WTC11 (cell line): ENCODE measurements at regions not wholly inside any gene's neighbourhood (a gene's known extent, or its start where the extent isn't known, plus 50 kb on each side); places are given as distances from the start of the nearest gene placed in this dataset.
A peak's percentile ranks its signal among the peaks of the same experiment; 100 is the strongest.

ENCODE experiments used
- ATAC-seq: fragments of 200-7000 bp; cut with Tn5 transposase; 2 replicates; pipeline ENCODE4 v1.10.0; 2021; ENCODE audit warnings: mild to moderate bottlenecking, moderate library complexity
- CTCF ChIA-PET: fragments of 300-600 bp; sonication (Branson Sonifier 250); formaldehyde crosslinking; loops from one replicate; lab custom pipeline; 2021; ENCODE audit warnings: antibody characterized with exemption; lab: Charles Lee
- POLR2A ChIA-PET: fragments of 350-600 bp; sonication (Branson Sonifier 250); formaldehyde crosslinking; loops from one replicate; lab custom pipeline; 2021; ENCODE audit warnings: antibody characterized with exemption; lab: Charles Lee
- DNase-seq: peaks from one replicate; pipeline ENCODE4 v3.0.0; 2021; ENCODE audit warnings: low spot score
- H3K27ac Mint-ChIP-seq: 2 replicates; pipeline ENCODE4 v1.8.0; 2021; ENCODE audit warnings: mixed read lengths
- H3K27me3 Mint-ChIP-seq: 2 replicates; pipeline ENCODE4 v1.8.0; 2021; ENCODE audit warnings: low read depth, mild to moderate bottlenecking, moderate library complexity, mixed read lengths
- H3K36me3 Mint-ChIP-seq: 2 replicates; pipeline ENCODE4 v1.8.0; 2021; ENCODE audit warnings: mixed read lengths
- H3K4me1 Mint-ChIP-seq: 2 replicates; pipeline ENCODE4 v1.8.0; 2022; ENCODE audit warnings: mixed read lengths
- H3K4me3 Mint-ChIP-seq: 2 replicates; pipeline ENCODE4 v1.8.0; 2021; ENCODE audit warnings: mild to moderate bottlenecking, moderate library complexity, mixed read lengths
- H3K9me3 Mint-ChIP-seq: 2 replicates; pipeline ENCODE4 v1.8.0; 2021; ENCODE audit warnings: mixed read lengths
- ATF1 ChIP-seq: sonication (generic); formaldehyde crosslinking; IDR thresholded peaks from 2 replicates; pipeline ENCODE4 v1.8.1; 2023; ENCODE audit warnings: mild to moderate bottlenecking, moderate library complexity, missing genetic modification reagents
- CBFB ChIP-seq: sonication (generic); formaldehyde crosslinking; IDR thresholded peaks from 2 replicates; pipeline ENCODE4 v1.8.1; 2022; ENCODE audit warnings: mild to moderate bottlenecking, low read depth, missing genetic modification reagents
- ESRRA ChIP-seq: sonication (generic); formaldehyde crosslinking; IDR thresholded peaks from 2 replicates; pipeline ENCODE4 v1.8.1; 2022; ENCODE audit warnings: mild to moderate bottlenecking, missing genetic modification reagents, borderline replicate concordance
- ETV6 ChIP-seq: sonication (generic); formaldehyde crosslinking; IDR thresholded peaks from 2 replicates; pipeline ENCODE4 v1.8.1; 2022; ENCODE audit warnings: mild to moderate bottlenecking, missing genetic modification reagents
- MLX ChIP-seq: sonication (generic); formaldehyde crosslinking; IDR thresholded peaks from 2 replicates; pipeline ENCODE4 v1.8.1; 2023; ENCODE audit warnings: mild to moderate bottlenecking, missing genetic modification reagents, moderate library complexity
- MXD4 ChIP-seq: fragments of 250-450 bp; sonication (Bioruptor Pico); IDR thresholded peaks from 2 replicates; pipeline ENCODE4 v1.8.0; 2021; ENCODE audit warnings: mild to moderate bottlenecking, moderate library complexity, borderline replicate concordance
- NFATC4 ChIP-seq: fragments of 250-450 bp; sonication (Bioruptor Pico); IDR thresholded peaks from 2 replicates; pipeline ENCODE4 v1.9.0; 2021; ENCODE audit warnings: mild to moderate bottlenecking
- PREB ChIP-seq: sonication (generic); formaldehyde crosslinking; IDR thresholded peaks from 2 replicates; pipeline ENCODE4 v1.8.1; 2022; ENCODE audit warnings: mild to moderate bottlenecking, missing genetic modification reagents, moderate library complexity, borderline replicate concordance
- RELA ChIP-seq: sonication (generic); formaldehyde crosslinking; IDR thresholded peaks from 2 replicates; pipeline ENCODE4 v1.8.1; 2022; ENCODE audit warnings: missing genetic modification reagents, mild to moderate bottlenecking, borderline replicate concordance
- RORB ChIP-seq: fragments of 250-450 bp; sonication (Bioruptor Pico); IDR thresholded peaks from 2 replicates; pipeline ENCODE4 v1.9.0; 2021; ENCODE audit warnings: mild to moderate bottlenecking
- SOX15 ChIP-seq: fragments of 250-450 bp; sonication (Bioruptor Pico); IDR thresholded peaks from 2 replicates; pipeline ENCODE4 v1.9.0; 2021; ENCODE audit warnings: mild to moderate bottlenecking
- TP53 ChIP-seq: sonication (generic); formaldehyde crosslinking; IDR thresholded peaks from 2 replicates; pipeline ENCODE4 v1.8.1; 2023; ENCODE audit warnings: mild to moderate bottlenecking, missing genetic modification reagents
- USF2 ChIP-seq: sonication (generic); formaldehyde crosslinking; IDR thresholded peaks from 2 replicates; pipeline ENCODE4 v1.8.1; 2023; ENCODE audit warnings: mild to moderate bottlenecking, missing genetic modification reagents, moderate library complexity
- ZNF219 ChIP-seq: sonication (generic); formaldehyde crosslinking; IDR thresholded peaks from 2 replicates; pipeline ENCODE4 v1.8.0; 2023; ENCODE audit warnings: missing genetic modification reagents, mild to moderate bottlenecking, borderline replicate concordance
- ZNF317 ChIP-seq: sonication (generic); formaldehyde crosslinking; IDR thresholded peaks from 2 replicates; pipeline ENCODE4 v1.8.1; 2023; ENCODE audit warnings: low read depth, mild to moderate bottlenecking, moderate library complexity, missing genetic modification reagents, borderline replicate concordance
- ZNF423 ChIP-seq: fragments of 250-450 bp; sonication (Bioruptor Pico); IDR thresholded peaks from 2 replicates; pipeline ENCODE4 v2.1.2; 2022; ENCODE audit warnings: mild to moderate bottlenecking, moderate library complexity
- ZNF425 ChIP-seq: fragments of 250-450 bp; sonication (Bioruptor Pico); conservative IDR thresholded peaks from 2 replicates; pipeline ENCODE4 v1.9.0; 2021; ENCODE audit warnings: mild to moderate bottlenecking
- ZNF671 ChIP-seq: fragments of 250-450 bp; sonication (Bioruptor Pico); IDR thresholded peaks from 2 replicates; pipeline ENCODE4 v1.8.0; 2021; ENCODE audit warnings: mild to moderate bottlenecking
- TF ChIP-seq, protein P1 (sequence below): sonication (generic); formaldehyde crosslinking; IDR thresholded peaks from 2 replicates; pipeline ENCODE4 v1.8.1; 2022; ENCODE audit warnings: low read depth, mild to moderate bottlenecking, moderate library complexity, missing genetic modification reagents, borderline replicate concordance
- TF ChIP-seq, protein P2 (sequence below): sonication (generic); formaldehyde crosslinking; IDR thresholded peaks from 2 replicates; pipeline ENCODE4 v1.8.0; 2022; ENCODE audit warnings: mild to moderate bottlenecking, missing genetic modification reagents
- TF ChIP-seq, protein P3 (sequence below): sonication (generic); formaldehyde crosslinking; IDR thresholded peaks from 2 replicates; pipeline ENCODE4 v1.8.0; 2022; ENCODE audit warnings: mild to moderate bottlenecking, missing genetic modification reagents
- TF ChIP-seq, protein P4 (sequence below): fragments of 250-450 bp; sonication (Bioruptor Pico); IDR thresholded peaks from 2 replicates; pipeline ENCODE4 v1.9.0; 2021; ENCODE audit warnings: moderate library complexity, mild to moderate bottlenecking, inconsistent platforms, borderline replicate concordance

- ATAC-seq (no peak), DNase-seq (no peak)
- no peaks in the 10 kb centered on the region for H3K4me1 Mint-ChIP-seq
- H3K27me3 Mint-ChIP-seq: no peaks in the 10 kb centered on the region
- POLR2A ChIA-PET: no interaction called here
- H3K4me3 Mint-ChIP-seq: no peak overlapping the region
- H3K36me3 Mint-ChIP-seq: no peaks in the 10 kb centered on the region
- H3K9me3 Mint-ChIP-seq: peaks cover 5% of the 10 kb centered on the region; the same call in 1 of the 2 replicates
- CTCF ChIA-PET: no interaction called here
- TF ChIP-seq ZNF425: no peak
- TF ChIP-seq, protein P1, sequence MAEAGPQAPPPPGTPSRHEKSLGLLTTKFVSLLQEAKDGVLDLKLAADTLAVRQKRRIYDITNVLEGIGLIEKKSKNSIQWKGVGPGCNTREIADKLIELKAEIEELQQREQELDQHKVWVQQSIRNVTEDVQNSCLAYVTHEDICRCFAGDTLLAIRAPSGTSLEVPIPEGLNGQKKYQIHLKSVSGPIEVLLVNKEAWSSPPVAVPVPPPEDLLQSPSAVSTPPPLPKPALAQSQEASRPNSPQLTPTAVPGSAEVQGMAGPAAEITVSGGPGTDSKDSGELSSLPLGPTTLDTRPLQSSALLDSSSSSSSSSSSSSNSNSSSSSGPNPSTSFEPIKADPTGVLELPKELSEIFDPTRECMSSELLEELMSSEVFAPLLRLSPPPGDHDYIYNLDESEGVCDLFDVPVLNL: no peak
- no peak for TF ChIP-seq PREB (CRISPR knock-in tag)
- no peak for TF ChIP-seq ETV6 (CRISPR knock-in tag)
- TF ChIP-seq RORB (CRISPR knock-in tag): no peak
- TF ChIP-seq, protein P2, sequence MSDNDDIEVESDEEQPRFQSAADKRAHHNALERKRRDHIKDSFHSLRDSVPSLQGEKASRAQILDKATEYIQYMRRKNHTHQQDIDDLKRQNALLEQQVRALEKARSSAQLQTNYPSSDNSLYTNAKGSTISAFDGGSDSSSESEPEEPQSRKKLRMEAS (CRISPR knock-in tag): no peak
- no peak for TF ChIP-seq CBFB
- no peak for TF ChIP-seq RELA (CRISPR knock-in tag)
- TF ChIP-seq ZNF423 (CRISPR knock-in tag): no peak
- no peak for TF ChIP-seq ATF1
- TF ChIP-seq, protein P3, sequence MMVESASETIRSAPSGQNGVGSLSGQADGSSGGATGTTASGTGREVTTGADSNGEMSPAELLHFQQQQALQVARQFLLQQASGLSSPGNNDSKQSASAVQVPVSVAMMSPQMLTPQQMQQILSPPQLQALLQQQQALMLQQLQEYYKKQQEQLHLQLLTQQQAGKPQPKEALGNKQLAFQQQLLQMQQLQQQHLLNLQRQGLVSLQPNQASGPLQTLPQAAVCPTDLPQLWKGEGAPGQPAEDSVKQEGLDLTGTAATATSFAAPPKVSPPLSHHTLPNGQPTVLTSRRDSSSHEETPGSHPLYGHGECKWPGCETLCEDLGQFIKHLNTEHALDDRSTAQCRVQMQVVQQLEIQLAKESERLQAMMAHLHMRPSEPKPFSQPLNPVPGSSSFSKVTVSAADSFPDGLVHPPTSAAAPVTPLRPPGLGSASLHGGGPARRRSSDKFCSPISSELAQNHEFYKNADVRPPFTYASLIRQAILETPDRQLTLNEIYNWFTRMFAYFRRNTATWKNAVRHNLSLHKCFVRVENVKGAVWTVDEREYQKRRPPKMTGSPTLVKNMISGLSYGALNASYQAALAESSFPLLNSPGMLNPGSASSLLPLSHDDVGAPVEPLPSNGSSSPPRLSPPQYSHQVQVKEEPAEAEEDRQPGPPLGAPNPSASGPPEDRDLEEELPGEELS (CRISPR knock-in tag): no peak
- no peak for TF ChIP-seq ZNF671 (CRISPR knock-in tag)
- no peak for TF ChIP-seq ESRRA
- TF ChIP-seq ZNF219 (CRISPR knock-in tag): no peak
- TF ChIP-seq NFATC4: no peak
- no peak for TF ChIP-seq USF2 (CRISPR knock-in tag)
- TF ChIP-seq, protein P4, sequence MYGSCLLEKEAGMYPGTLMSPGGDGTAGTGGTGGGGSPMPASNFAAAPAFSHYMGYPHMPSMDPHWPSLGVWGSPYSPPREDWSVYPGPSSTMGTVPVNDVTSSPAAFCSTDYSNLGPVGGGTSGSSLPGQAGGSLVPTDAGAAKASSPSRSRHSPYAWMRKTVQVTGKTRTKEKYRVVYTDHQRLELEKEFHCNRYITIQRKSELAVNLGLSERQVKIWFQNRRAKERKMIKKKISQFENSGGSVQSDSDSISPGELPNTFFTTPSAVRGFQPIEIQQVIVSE (CRISPR knock-in tag): no peak
- H3K27ac Mint-ChIP-seq: no peak overlapping the region
Observed at GRCh38 chr2:146048141-146048540, 1528.2 kb upstream of the ZEB2 start.

DNA sequence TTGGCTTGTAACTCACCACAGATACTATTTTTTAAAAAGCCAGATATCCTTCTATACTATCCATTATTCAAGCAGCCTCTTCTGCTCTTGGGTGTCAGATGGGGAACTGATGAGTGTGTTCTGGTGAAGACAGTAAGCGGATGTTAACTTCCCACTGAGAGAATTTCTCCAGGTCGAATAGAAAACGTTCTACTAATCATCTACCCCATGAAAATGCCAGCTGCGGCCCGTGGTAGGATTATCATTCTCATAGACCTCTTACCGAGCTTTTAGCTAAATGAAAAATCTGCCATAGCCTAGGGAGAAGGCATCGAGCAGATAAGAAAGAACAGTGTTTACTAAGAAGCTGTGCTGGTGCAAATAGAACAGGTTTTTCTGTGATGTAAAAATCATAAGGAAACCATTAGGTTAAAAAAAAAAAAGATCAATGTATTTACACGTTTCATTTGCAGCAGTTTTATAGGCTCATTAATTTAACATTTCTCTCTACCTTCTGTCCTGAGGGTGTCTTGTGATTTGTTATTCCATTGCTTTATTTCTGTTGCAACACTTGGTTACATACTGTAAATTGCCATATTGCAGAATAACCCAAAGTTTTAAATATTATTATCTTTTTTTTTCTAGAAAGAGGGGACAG lies 1521.5 kb upstream of the ZEB2 start:
- H3K27ac Mint-ChIP-seq: no peak overlapping the region
- ATAC-seq: peak; percentile 76
- no peaks in the 10 kb centered on the region for H3K9me3 Mint-ChIP-seq
- CTCF ChIA-PET: no interaction called here
- no peaks in the 10 kb centered on the region for H3K27me3 Mint-ChIP-seq
- H3K4me3 Mint-ChIP-seq: no peak overlapping the region
- no peaks in the 10 kb centered on the region for H3K36me3 Mint-ChIP-seq
- TF ChIP-seq ZNF317 (CRISPR knock-in tag): no peak
- no peak for TF ChIP-seq TP53
- no peak for TF ChIP-seq SOX15
- TF ChIP-seq MXD4 (CRISPR knock-in tag): no peak
- no peak for TF ChIP-seq NFATC4
- no peak for TF ChIP-seq MLX
- TF ChIP-seq, all 79 proteins: peak for 0
- no peak for DNase-seq
- H3K4me1 Mint-ChIP-seq: peaks cover 21% of the 10 kb centered on the region
- POLR2A ChIA-PET: no interaction called here
